SIG-M5 (cell line): ENCODE measurements at regions not wholly inside any gene's neighbourhood (a gene's known extent, or its start where the extent isn't known, plus 50 kb on each side); places are given as distances from the start of the nearest gene placed in this dataset.
"Not testable (repeated sequence)": the region's sequence is repeated elsewhere in the genome, so short reads cannot be mapped to it uniquely, and the experiment has no call there.

ENCODE experiments used
- DNase-seq: peaks from one replicate; lab custom pipeline; 2025; lab: John Stamatoyannopoulos, UW

- no peak for DNase-seq
These were observed 704.2 kb upstream of the MAP3K7 start for GRCh38 chr6:91291071-91291470.

GRCh38 chr6:91288741-91289140 lies 701.9 kb upstream of the MAP3K7 start:
- no peak for DNase-seq

- no peak for DNase-seq
These were observed 695.0 kb upstream of the MAP3K7 start for GRCh38 chr6:91281901-91282300.

GRCh38 chr6:91280494-91280830 lies 693.6 kb upstream of the MAP3K7 start:
- no peak for DNase-seq

GRCh38 chr6:91279740-91280493 lies 693.0 kb upstream of the MAP3K7 start:
- DNase-seq, result no peak

GRCh38 chr6:91278416-91278815 lies 691.5 kb upstream of the MAP3K7 start:
- no peak for DNase-seq

GRCh38 chr6:91276315-91276714 lies 689.4 kb upstream of the MAP3K7 start:
- DNase-seq, result no peak

- no peak for DNase-seq
These were observed 686.9 kb upstream of the MAP3K7 start for GRCh38 chr6:91273729-91274128.

- no peak for DNase-seq
These were observed 684.9 kb upstream of the MAP3K7 start for GRCh38 chr6:91271807-91272206.

GRCh38 chr6:91268941-91269340 lies 682.1 kb upstream of the MAP3K7 start:
- no peak for DNase-seq

GRCh38 chr6:91267246-91267645 lies 680.4 kb upstream of the MAP3K7 start:
- DNase-seq, result no peak

GRCh38 chr6:91266156-91266555 lies 679.3 kb upstream of the MAP3K7 start:
- DNase-seq, result no peak

- no peak for DNase-seq
These were observed 656.6 kb upstream of the MAP3K7 start for GRCh38 chr6:91243436-91243835.

GRCh38 chr6:91242614-91242949 lies 655.7 kb upstream of the MAP3K7 start:
- DNase-seq, result no peak

- no peak for DNase-seq
These were observed 655.2 kb upstream of the MAP3K7 start for GRCh38 chr6:91241946-91242613.

- DNase-seq, result no peak
These were observed 654.2 kb upstream of the MAP3K7 start for GRCh38 chr6:91240878-91241603.

GRCh38 chr6:91221072-91221720 lies 634.3 kb upstream of the MAP3K7 start:
- no peak for DNase-seq

GRCh38 chr6:91213229-91213901 lies 626.5 kb upstream of the MAP3K7 start:
- no peak for DNase-seq

- DNase-seq, result no peak
These were observed 611.9 kb upstream of the MAP3K7 start for GRCh38 chr6:91198588-91199255.

GRCh38 chr6:91196729-91197128 lies 609.9 kb upstream of the MAP3K7 start:
- DNase-seq, result no peak

GRCh38 chr6:91193446-91193845 lies 606.6 kb upstream of the MAP3K7 start:
- no peak for DNase-seq

GRCh38 chr6:91190041-91190440 lies 603.2 kb upstream of the MAP3K7 start:
- DNase-seq, result not testable (repeated sequence)
